ENCODE measurements at regions not wholly inside any gene's neighbourhood (a gene's known extent, or its start where the extent isn't known, plus 50 kb on each side); places are given as distances from the start of the nearest gene placed in this dataset.
A peak's percentile ranks its signal among the peaks of the same experiment; 100 is the strongest.

DNA sequence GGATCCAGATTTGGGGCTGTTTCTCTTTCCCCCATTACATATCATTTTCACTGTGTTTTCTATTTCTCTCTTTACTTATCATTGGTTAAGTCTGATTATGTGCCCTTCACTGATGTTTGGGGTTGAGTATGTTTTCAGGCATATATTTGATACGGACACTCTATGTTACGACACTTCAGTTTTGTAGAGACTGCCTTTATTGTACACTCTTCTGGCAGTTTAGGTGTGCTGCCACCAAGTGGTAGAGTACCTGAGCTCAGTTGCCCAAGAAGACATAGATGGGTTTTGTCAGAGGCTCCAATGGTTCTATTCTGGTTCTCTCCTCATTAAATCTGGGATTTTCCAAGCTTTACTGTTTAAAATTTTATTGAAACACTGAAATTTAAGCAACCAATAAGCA lies 255.0 kb upstream of the ROPN1 start (continued):
- TF ChIP-seq CBX2 (IDR thresholded peaks at IDR 0.05; ENCODE audit: low read depth, low read length) (no peak), CBX2 (CRISPR knock-in tag; IDR thresholded peaks at IDR 0.05; ENCODE audit: low read depth) (no peak), ZNF460 (CRISPR knock-in tag; IDR thresholded peaks at IDR 0.05; ENCODE audit: borderline replicate concordance) (no peak), STAG1 (CRISPR knock-in tag; IDR thresholded peaks at IDR 0.05) (peak; percentile 48; the same call in 1 of the 2 replicates), PRPF4 (IDR thresholded peaks at IDR 0.05; ENCODE audit: low read depth, low read length, poor library complexity, severe bottlenecking) (no peak), RAD21 (CRISPR knock-in tag; IDR thresholded peaks at IDR 0.05) (0 out of 2 replicates have a peak, but pooled peaks have one; percentile 17), RAD51 (IDR thresholded peaks at IDR 0.05; ENCODE audit: borderline replicate concordance) (no peak)
- TF ChIP-seq, protein P1, sequence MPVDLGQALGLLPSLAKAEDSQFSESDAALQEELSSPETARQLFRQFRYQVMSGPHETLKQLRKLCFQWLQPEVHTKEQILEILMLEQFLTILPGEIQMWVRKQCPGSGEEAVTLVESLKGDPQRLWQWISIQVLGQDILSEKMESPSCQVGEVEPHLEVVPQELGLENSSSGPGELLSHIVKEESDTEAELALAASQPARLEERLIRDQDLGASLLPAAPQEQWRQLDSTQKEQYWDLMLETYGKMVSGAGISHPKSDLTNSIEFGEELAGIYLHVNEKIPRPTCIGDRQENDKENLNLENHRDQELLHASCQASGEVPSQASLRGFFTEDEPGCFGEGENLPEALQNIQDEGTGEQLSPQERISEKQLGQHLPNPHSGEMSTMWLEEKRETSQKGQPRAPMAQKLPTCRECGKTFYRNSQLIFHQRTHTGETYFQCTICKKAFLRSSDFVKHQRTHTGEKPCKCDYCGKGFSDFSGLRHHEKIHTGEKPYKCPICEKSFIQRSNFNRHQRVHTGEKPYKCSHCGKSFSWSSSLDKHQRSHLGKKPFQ (CRISPR knock-in tag; IDR thresholded peaks at IDR 0.05; ENCODE audit: insufficient replicate concordance), result no peak
- TF ChIP-seq, protein P2, sequence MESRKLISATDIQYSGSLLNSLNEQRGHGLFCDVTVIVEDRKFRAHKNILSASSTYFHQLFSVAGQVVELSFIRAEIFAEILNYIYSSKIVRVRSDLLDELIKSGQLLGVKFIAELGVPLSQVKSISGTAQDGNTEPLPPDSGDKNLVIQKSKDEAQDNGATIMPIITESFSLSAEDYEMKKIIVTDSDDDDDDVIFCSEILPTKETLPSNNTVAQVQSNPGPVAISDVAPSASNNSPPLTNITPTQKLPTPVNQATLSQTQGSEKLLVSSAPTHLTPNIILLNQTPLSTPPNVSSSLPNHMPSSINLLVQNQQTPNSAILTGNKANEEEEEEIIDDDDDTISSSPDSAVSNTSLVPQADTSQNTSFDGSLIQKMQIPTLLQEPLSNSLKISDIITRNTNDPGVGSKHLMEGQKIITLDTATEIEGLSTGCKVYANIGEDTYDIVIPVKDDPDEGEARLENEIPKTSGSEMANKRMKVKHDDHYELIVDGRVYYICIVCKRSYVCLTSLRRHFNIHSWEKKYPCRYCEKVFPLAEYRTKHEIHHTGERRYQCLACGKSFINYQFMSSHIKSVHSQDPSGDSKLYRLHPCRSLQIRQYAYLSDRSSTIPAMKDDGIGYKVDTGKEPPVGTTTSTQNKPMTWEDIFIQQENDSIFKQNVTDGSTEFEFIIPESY (CRISPR knock-in tag; IDR thresholded peaks at IDR 0.05), result no peak
- TF ChIP-seq, protein P3, sequence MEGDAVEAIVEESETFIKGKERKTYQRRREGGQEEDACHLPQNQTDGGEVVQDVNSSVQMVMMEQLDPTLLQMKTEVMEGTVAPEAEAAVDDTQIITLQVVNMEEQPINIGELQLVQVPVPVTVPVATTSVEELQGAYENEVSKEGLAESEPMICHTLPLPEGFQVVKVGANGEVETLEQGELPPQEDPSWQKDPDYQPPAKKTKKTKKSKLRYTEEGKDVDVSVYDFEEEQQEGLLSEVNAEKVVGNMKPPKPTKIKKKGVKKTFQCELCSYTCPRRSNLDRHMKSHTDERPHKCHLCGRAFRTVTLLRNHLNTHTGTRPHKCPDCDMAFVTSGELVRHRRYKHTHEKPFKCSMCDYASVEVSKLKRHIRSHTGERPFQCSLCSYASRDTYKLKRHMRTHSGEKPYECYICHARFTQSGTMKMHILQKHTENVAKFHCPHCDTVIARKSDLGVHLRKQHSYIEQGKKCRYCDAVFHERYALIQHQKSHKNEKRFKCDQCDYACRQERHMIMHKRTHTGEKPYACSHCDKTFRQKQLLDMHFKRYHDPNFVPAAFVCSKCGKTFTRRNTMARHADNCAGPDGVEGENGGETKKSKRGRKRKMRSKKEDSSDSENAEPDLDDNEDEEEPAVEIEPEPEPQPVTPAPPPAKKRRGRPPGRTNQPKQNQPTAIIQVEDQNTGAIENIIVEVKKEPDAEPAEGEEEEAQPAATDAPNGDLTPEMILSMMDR (CRISPR knock-in tag; IDR thresholded peaks at IDR 0.05), result peak; percentile 60
- TF ChIP-seq, protein P4, sequence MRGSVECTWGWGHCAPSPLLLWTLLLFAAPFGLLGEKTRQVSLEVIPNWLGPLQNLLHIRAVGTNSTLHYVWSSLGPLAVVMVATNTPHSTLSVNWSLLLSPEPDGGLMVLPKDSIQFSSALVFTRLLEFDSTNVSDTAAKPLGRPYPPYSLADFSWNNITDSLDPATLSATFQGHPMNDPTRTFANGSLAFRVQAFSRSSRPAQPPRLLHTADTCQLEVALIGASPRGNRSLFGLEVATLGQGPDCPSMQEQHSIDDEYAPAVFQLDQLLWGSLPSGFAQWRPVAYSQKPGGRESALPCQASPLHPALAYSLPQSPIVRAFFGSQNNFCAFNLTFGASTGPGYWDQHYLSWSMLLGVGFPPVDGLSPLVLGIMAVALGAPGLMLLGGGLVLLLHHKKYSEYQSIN (CRISPR knock-in tag; IDR thresholded peaks at IDR 0.05; ENCODE audit: borderline replicate concordance), result no peak

Data from HepG2 (cell line).